GM21619 (cell line): ENCODE measurements at regions not wholly inside any gene's neighbourhood (a gene's known extent, or its start where the extent isn't known, plus 50 kb on each side); places are given as distances from the start of the nearest gene placed in this dataset.
"Not testable (repeated sequence)": the region's sequence is repeated elsewhere in the genome, so short reads cannot be mapped to it uniquely, and the experiment has no call there.

Experiments
- ATAC-seq: cut with Tn5 transposase; IDR thresholded peaks from one replicate; pipeline ENCODE4 v1.9.1; 2021; ENCODE audit not compliant: unreplicated experiment

DNA sequence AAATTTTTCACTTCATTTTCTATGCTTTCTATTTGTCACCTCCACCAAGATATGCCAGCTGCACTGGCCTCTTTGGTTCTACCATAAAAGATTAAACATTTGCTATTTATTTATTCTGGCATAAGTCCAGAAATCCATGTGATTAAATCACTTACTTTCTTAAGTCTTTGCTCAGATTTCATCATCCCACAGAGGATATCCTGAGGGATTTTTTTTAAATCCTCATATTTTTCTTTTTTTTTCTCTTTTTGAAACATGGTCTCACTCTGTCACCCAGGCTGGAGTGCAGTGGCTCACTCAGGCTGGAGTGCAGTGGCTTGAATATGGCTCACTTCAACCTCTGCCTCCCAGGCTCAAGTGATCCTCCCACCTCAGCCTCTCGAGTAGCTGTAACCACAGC lies 645.4 kb upstream of the ATXN7L3B start:
- no peak for ATAC-seq

DNA sequence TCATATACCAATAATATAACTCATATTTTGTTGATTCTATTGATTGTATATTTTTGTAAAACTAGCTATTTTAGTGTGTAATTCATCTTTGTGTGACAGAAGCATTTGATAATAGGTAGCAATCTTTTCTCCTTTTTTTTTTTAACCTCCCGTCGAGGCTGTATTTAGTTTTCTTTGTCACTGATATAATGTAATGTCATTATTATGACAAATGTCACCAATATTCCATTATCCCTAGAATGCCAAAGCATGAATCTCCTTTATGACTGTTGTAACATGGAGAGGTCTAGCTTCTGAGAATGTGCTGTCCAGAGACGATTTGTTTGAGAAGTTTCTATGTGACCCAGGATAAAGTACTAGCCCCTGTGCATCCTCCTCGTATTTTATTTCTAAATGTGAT lies 639.0 kb upstream of the ATXN7L3B start:
- ATAC-seq: no peak

DNA sequence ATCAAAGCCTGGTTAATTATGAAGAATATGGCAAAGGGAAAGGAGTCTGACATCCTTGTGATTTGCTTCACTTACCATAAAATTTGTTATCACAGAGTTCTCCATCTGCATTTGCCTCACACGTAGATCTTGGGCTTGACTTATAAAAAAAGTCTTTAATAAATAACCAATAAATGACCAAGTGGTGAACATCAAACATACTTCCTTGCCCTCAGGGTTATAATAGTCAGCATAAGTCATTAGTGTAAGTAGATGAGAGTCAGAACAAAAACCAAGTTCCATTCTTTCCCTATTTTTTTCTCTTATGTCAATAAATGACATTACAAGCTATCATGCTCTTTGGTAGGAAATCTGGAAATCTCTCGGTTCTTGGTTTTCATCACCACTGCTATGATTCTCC lies 635.4 kb upstream of the ATXN7L3B start:
- no peak for ATAC-seq

GRCh38 chr12:73906757-73907156 lies 630.9 kb upstream of the ATXN7L3B start:
- ATAC-seq: no peak

GRCh38 chr12:73935817-73936216 lies 601.8 kb upstream of the ATXN7L3B start:
- no peak for ATAC-seq

GRCh38 chr12:73947326-73948026 lies 590.2 kb upstream of the ATXN7L3B start:
- no peak for ATAC-seq

DNA sequence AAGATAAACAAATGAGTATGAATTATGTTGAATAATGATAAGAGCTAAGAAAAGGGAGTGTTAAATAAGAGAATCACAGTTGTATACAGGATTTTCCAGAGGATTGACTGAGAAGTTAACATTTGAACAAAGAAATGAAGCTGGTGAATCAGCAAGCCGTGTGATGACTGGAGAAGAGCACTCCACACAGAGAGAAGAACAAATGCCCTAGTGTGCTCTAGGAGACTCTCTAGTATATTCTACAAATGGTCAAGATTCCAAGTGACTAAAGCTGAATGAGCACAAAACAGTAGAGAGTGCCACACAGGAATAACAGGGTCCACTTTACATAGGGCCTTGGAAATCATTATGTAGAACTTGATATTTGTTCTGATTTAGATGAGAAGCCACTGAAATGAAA lies 587.1 kb upstream of the ATXN7L3B start:
- ATAC-seq: no peak

- ATAC-seq: no peak
These were observed 585.5 kb upstream of the ATXN7L3B start for GRCh38 chr12:73951956-73952703.

GRCh38 chr12:73964641-73965040 lies 573.0 kb upstream of the ATXN7L3B start:
- no peak for ATAC-seq

- ATAC-seq: no peak
These were observed 564.1 kb upstream of the ATXN7L3B start for GRCh38 chr12:73973486-73973885.

GRCh38 chr12:73984552-73984951 lies 553.1 kb upstream of the ATXN7L3B start:
- ATAC-seq: no peak

DNA sequence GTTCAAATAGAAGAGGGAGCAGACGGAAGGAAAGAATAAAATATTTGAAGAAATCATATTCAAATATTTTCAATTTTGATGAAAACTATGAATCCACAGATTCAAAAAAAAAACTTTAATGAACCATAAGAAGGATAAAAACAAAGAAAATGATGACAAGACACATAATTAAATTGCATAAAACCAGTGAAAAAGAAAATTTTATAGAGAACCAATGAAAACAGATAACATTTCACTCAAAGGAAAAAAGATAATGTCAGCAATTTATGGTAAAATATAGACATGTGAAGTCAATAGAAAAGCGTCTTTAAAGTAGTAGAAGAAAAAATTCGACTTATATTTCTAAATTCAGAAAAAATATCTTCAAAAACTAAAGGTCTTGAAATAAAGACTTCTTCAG lies 546.5 kb upstream of the ATXN7L3B start:
- no peak for ATAC-seq

DNA sequence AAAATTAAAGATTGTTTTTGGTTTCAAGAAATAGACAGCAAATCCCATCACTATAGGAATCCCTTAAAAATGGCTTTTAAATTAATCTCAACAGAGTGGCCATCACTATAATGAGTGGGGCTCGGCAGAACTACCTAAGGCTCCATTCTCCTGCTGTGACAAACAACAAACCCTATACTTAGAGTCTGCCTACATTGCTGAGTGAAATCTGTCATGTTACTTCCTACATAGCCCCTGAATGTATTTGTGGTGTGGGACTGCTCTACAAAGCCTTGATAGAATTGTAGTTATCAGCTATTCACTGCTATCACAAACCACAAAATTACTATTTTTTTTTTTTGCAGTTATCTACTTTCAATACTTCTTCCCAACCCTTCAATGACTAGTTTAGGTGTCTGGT lies 538.7 kb upstream of the ATXN7L3B start:
- ATAC-seq: no peak

- ATAC-seq: no peak
These were observed 522.5 kb upstream of the ATXN7L3B start for GRCh38 chr12:74015118-74015517.

DNA sequence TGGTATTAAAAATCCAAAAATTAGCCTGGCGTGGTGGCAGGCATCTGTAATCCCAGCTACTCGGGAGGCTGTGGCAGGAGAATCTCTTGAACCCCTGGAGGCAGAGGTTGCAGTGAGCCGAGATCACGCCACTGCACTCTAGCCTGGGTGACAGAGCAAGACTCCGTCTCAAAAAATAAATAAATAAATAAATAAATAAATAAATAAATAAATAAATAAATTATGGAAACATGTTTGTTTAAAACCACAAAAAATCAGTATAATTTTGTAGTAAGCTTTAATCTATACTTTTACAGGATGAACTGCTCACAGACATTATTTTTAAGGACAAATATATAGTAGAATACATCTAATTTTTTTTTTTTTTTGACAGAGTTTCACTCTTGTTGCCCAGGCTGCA lies 521.3 kb upstream of the ATXN7L3B start:
- not testable (repeated sequence) for ATAC-seq

DNA sequence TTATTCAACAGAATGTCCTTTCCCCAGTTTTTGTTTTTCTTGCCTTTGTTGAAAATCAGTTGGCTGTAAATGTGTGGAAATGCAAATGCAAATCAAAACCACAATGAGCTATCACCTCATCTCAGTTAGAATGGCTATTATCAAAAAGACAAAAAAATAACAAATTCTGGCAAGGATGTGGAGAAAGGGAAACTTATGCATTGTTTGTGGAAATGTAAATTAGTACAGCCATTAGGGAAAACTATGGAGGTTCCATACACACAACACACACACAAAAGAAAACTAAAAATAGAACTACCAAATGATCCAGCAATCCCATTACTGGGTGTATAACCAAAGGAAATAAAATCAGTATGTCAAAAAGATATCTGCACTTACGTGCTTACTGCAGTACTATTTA lies 518.8 kb upstream of the ATXN7L3B start:
- no peak for ATAC-seq

- peak; percentile 100 for ATAC-seq
These were observed 515.7 kb upstream of the ATXN7L3B start for GRCh38 chr12:74021937-74022336.

DNA sequence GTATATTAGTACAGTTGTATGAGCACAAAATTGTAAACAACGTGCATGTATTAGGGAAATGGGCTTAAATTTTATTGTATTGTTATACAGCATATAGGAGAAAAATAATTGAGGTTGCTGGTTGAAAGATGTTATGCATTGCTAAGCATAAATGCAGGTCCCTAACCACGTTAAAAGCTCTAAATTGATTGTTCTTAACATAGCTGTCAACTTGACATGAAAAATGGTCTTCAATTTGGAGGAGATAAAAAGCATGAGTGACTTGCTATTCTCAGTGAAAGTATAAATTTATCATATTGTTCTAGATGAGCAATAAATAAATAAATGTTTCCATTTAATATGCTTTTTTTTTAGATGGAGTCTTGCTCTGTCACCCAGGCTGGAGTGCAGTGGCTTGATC lies 506.6 kb upstream of the ATXN7L3B start:
- ATAC-seq: no peak

- no peak for ATAC-seq
These were observed 504.1 kb upstream of the ATXN7L3B start for GRCh38 chr12:74033531-74033930.

- ATAC-seq: not testable (repeated sequence)
These were observed 498.5 kb upstream of the ATXN7L3B start for GRCh38 chr12:74039138-74039537.

- no peak for ATAC-seq
These were observed 494.3 kb upstream of the ATXN7L3B start for GRCh38 chr12:74043343-74043742.

DNA sequence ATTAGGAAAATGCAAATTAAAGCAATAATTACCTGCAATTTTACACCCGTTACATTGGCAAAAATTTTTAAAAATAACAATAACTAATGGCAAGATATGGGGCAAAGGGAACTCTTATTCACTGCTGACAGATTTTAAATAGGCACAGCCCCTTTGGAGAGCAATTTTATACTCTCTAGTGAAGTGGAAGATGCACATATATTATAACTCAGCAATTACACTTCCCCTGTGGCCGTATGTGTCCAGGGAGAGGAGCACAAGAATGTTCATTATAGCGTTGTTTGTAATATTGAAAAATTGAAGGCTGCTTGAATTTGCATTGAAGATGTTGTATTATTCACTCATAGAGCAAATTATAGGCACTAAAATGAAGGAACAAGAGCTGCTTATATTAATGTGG lies 488.3 kb upstream of the ATXN7L3B start:
- ATAC-seq: no peak

DNA sequence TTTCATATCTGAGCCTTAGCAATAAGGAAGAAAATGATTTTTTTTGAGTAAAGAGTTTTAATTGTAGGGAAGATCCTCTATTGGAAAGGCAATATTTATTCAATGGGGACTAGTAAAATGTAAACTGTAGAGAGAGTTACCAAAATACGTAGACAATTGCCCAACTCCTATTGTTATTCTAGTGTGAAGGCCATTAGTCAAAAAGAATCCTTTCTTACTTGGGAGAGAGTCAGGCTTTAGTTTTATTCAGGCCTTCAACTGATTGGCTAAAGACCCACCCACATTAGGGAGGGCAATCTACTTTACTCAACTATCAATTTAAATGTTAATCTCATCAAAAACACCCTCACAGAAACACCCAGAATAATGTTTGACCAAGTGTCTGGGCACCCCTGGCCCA lies 485.8 kb upstream of the ATXN7L3B start:
- no peak for ATAC-seq
